SK-N-SH treated with all-trans-retinoic acid at 6 μM for 48 hours (cell line): ENCODE measurements at regions not wholly inside any gene's neighbourhood (a gene's known extent, or its start where the extent isn't known, plus 50 kb on each side); places are given as distances from the start of the nearest gene placed in this dataset.
A peak's percentile ranks its signal among the peaks of the same experiment; 100 is the strongest.

ENCODE experiments used
- ATAC-seq: fragments of 200-7000 bp; cut with Tn5 transposase; 3 replicates; pipeline ENCODE4 v1.9.1; 2020; ENCODE audit warnings: mild to moderate bottlenecking, moderate library complexity
- BACH2 ChIP-seq: fragments of 250-450 bp; sonication (Bioruptor Pico); IDR thresholded peaks from 2 replicates; pipeline ENCODE4 v1.9.0; 2021; ENCODE audit warnings: mild to moderate bottlenecking, borderline replicate concordance
- GLIS3 ChIP-seq: fragments of 250-450 bp; sonication (Bioruptor Pico); IDR thresholded peaks from 2 replicates; pipeline ENCODE4 v1.5.0; 2020; ENCODE audit warnings: mild to moderate bottlenecking, moderate library complexity
- ISL1 ChIP-seq: fragments of 250-450 bp; sonication (Bioruptor Pico); IDR thresholded peaks from 2 replicates; pipeline ENCODE4 v2.1.2; 2022; ENCODE audit warnings: mild to moderate bottlenecking, moderate library complexity
- OSR1 ChIP-seq: fragments of 250-450 bp; sonication (Bioruptor Pico); IDR thresholded peaks from 2 replicates; pipeline ENCODE4 v1.8.0; 2022; ENCODE audit warnings: moderate library complexity, mild to moderate bottlenecking, inconsistent platforms
- PPARA ChIP-seq: fragments of 250-450 bp; sonication (Bioruptor Pico); IDR thresholded peaks from 2 replicates; pipeline ENCODE4 v1.5.0; 2020; ENCODE audit warnings: mild to moderate bottlenecking, borderline replicate concordance
- RARB ChIP-seq: fragments of 250-450 bp; sonication (Bioruptor Pico); IDR thresholded peaks from 2 replicates; pipeline ENCODE4 v1.8.0; 2021; ENCODE audit warnings: mild to moderate bottlenecking, moderate library complexity
- SNAI2 ChIP-seq: fragments of 250-450 bp; sonication (Bioruptor Pico); IDR thresholded peaks from 2 replicates; pipeline ENCODE4 v1.5.0; 2020; ENCODE audit warnings: mild to moderate bottlenecking, moderate library complexity
- TCF4 ChIP-seq: fragments of 250-450 bp; sonication (Bioruptor Pico); IDR thresholded peaks from 2 replicates; pipeline ENCODE4 v1.8.0; 2021; ENCODE audit warnings: mild to moderate bottlenecking, moderate library complexity, borderline replicate concordance
- TOX ChIP-seq: fragments of 250-450 bp; sonication (Bioruptor Pico); IDR thresholded peaks from 2 replicates; pipeline ENCODE4 v1.8.0; 2021; ENCODE audit warnings: mild to moderate bottlenecking, moderate library complexity, borderline replicate concordance
- ZC3H10 ChIP-seq: fragments of 250-450 bp; sonication (Bioruptor Pico); IDR thresholded peaks from 2 replicates; pipeline ENCODE4 v1.5.1; 2021; ENCODE audit warnings: mild to moderate bottlenecking, moderate library complexity
- ZFP3 ChIP-seq: fragments of 250-450 bp; sonication (Bioruptor Pico); IDR thresholded peaks from 2 replicates; pipeline ENCODE4 v1.5.0; 2020; ENCODE audit warnings: mild to moderate bottlenecking, moderate library complexity
- ZFP30 ChIP-seq: fragments of 450-650 bp; formaldehyde crosslinking; IDR thresholded peaks from 2 replicates; pipeline ENCODE4 v1.5.0; 2022; ENCODE audit warnings: mild to moderate bottlenecking, moderate library complexity
- ZNF565 ChIP-seq: fragments of 450-650 bp; formaldehyde crosslinking; conservative IDR thresholded peaks from 2 replicates; pipeline ENCODE4 v1.5.0; 2020; ENCODE audit warnings: low read depth, mild to moderate bottlenecking, moderate library complexity
- ZNF70 ChIP-seq: fragments of 450-650 bp; formaldehyde crosslinking; IDR thresholded peaks from 2 replicates; pipeline ENCODE4 v1.5.0; 2020; ENCODE audit warnings: mild to moderate bottlenecking, moderate library complexity
- ZNF8 ChIP-seq: fragments of 450-650 bp; formaldehyde crosslinking; IDR thresholded peaks from 2 replicates; pipeline ENCODE4 v1.5.0; 2020; ENCODE audit warnings: mild to moderate bottlenecking, moderate library complexity
- TF ChIP-seq, protein P1 (sequence below): fragments of 250-450 bp; sonication (Bioruptor Pico); IDR thresholded peaks from 2 replicates; pipeline ENCODE4 v1.5.1; 2020; ENCODE audit warnings: low read depth, mild to moderate bottlenecking, moderate library complexity
- TF ChIP-seq, protein P2 (sequence below): fragments of 250-450 bp; sonication (Bioruptor Pico); IDR thresholded peaks from 2 replicates; pipeline ENCODE4 v1.8.0; 2020; ENCODE audit warnings: mild to moderate bottlenecking, moderate library complexity, borderline replicate concordance
- TF ChIP-seq, protein P3 (sequence below): fragments of 250-450 bp; sonication (Bioruptor Pico); IDR thresholded peaks from 2 replicates; pipeline ENCODE4 v1.8.0; 2021; ENCODE audit warnings: low read depth, mild to moderate bottlenecking, moderate library complexity, borderline replicate concordance
- TF ChIP-seq, protein P4 (sequence below): fragments of 250-450 bp; sonication (Bioruptor Pico); IDR thresholded peaks from 2 replicates; pipeline ENCODE4 v1.5.1; 2021; ENCODE audit warnings: mild to moderate bottlenecking, moderate library complexity
- TF ChIP-seq, protein P5 (sequence below): fragments of 250-450 bp; sonication (Bioruptor Pico); IDR thresholded peaks from 2 replicates; pipeline ENCODE4 v1.5.0; 2020; ENCODE audit warnings: mild to moderate bottlenecking, moderate library complexity

DNA sequence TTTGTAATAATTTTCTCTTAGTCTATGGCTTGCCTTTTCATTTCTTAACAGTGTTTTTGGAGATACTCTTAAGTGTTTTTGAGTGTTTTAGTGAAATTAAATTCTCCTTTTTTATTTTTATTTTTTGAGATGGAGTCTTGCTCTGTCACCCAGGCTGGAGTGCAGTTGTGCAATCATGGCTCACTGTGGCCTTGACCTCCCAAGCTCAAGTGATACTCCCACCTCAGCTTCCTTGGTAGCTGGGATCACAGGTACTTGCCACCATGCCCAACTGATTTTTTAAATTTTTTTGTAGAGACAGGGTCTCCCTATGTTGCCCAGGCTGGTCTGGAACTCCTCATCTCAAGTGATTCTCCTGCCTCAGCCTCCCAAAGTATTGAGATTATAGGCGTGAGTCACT lies 240.3 kb downstream of the PLPP3 start:
- no peak for TF ChIP-seq ZFP30 (CRISPR knock-in tag)
- TF ChIP-seq, protein P1, sequence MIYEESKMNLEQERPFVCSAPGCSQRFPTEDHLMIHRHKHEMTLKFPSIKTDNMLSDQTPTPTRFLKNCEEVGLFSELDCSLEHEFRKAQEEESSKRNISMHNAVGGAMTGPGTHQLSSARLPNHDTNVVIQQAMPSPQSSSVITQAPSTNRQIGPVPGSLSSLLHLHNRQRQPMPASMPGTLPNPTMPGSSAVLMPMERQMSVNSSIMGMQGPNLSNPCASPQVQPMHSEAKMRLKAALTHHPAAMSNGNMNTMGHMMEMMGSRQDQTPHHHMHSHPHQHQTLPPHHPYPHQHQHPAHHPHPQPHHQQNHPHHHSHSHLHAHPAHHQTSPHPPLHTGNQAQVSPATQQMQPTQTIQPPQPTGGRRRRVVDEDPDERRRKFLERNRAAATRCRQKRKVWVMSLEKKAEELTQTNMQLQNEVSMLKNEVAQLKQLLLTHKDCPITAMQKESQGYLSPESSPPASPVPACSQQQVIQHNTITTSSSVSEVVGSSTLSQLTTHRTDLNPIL (CRISPR knock-in tag), result no peak
- TF ChIP-seq RARB (CRISPR knock-in tag), result no peak
- TF ChIP-seq SNAI2 (CRISPR knock-in tag), result no peak
- no peak for TF ChIP-seq ZNF8 (CRISPR knock-in tag)
- TF ChIP-seq, protein P2, sequence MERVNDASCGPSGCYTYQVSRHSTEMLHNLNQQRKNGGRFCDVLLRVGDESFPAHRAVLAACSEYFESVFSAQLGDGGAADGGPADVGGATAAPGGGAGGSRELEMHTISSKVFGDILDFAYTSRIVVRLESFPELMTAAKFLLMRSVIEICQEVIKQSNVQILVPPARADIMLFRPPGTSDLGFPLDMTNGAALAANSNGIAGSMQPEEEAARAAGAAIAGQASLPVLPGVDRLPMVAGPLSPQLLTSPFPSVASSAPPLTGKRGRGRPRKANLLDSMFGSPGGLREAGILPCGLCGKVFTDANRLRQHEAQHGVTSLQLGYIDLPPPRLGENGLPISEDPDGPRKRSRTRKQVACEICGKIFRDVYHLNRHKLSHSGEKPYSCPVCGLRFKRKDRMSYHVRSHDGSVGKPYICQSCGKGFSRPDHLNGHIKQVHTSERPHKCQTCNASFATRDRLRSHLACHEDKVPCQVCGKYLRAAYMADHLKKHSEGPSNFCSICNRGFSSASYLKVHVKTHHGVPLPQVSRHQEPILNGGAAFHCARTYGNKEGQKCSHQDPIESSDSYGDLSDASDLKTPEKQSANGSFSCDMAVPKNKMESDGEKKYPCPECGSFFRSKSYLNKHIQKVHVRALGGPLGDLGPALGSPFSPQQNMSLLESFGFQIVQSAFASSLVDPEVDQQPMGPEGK (CRISPR knock-in tag), result no peak
- TF ChIP-seq, protein P3, sequence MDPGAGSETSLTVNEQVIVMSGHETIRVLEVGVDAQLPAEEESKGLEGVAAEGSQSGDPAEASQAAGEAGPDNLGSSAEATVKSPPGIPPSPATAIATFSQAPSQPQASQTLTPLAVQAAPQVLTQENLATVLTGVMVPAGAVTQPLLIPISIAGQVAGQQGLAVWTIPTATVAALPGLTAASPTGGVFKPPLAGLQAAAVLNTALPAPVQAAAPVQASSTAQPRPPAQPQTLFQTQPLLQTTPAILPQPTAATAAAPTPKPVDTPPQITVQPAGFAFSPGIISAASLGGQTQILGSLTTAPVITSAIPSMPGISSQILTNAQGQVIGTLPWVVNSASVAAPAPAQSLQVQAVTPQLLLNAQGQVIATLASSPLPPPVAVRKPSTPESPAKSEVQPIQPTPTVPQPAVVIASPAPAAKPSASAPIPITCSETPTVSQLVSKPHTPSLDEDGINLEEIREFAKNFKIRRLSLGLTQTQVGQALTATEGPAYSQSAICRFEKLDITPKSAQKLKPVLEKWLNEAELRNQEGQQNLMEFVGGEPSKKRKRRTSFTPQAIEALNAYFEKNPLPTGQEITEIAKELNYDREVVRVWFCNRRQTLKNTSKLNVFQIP (CRISPR knock-in tag), result no peak
- TF ChIP-seq, protein P4, sequence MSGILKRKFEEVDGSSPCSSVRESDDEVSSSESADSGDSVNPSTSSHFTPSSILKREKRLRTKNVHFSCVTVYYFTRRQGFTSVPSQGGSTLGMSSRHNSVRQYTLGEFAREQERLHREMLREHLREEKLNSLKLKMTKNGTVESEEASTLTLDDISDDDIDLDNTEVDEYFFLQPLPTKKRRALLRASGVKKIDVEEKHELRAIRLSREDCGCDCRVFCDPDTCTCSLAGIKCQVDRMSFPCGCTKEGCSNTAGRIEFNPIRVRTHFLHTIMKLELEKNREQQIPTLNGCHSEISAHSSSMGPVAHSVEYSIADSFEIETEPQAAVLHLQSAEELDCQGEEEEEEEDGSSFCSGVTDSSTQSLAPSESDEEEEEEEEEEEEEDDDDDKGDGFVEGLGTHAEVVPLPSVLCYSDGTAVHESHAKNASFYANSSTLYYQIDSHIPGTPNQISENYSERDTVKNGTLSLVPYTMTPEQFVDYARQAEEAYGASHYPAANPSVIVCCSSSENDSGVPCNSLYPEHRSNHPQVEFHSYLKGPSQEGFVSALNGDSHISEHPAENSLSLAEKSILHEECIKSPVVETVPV, result no peak
- TF ChIP-seq BACH2 (CRISPR knock-in tag), result no peak
- TF ChIP-seq TOX (CRISPR knock-in tag), result no peak
- no peak for TF ChIP-seq ZC3H10
- TF ChIP-seq ZFP3 (CRISPR knock-in tag), result no peak
- TF ChIP-seq, protein P5, sequence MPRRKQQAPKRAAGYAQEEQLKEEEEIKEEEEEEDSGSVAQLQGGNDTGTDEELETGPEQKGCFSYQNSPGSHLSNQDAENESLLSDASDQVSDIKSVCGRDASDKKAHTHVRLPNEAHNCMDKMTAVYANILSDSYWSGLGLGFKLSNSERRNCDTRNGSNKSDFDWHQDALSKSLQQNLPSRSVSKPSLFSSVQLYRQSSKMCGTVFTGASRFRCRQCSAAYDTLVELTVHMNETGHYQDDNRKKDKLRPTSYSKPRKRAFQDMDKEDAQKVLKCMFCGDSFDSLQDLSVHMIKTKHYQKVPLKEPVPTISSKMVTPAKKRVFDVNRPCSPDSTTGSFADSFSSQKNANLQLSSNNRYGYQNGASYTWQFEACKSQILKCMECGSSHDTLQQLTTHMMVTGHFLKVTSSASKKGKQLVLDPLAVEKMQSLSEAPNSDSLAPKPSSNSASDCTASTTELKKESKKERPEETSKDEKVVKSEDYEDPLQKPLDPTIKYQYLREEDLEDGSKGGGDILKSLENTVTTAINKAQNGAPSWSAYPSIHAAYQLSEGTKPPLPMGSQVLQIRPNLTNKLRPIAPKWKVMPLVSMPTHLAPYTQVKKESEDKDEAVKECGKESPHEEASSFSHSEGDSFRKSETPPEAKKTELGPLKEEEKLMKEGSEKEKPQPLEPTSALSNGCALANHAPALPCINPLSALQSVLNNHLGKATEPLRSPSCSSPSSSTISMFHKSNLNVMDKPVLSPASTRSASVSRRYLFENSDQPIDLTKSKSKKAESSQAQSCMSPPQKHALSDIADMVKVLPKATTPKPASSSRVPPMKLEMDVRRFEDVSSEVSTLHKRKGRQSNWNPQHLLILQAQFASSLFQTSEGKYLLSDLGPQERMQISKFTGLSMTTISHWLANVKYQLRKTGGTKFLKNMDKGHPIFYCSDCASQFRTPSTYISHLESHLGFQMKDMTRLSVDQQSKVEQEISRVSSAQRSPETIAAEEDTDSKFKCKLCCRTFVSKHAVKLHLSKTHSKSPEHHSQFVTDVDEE (CRISPR knock-in tag), result no peak
- TF ChIP-seq TCF4 (CRISPR knock-in tag), result no peak
- TF ChIP-seq GLIS3 (CRISPR knock-in tag), result no peak
- TF ChIP-seq ZNF565 (CRISPR knock-in tag), result no peak
- TF ChIP-seq PPARA (CRISPR knock-in tag), result no peak
- ATAC-seq, result no peak

DNA sequence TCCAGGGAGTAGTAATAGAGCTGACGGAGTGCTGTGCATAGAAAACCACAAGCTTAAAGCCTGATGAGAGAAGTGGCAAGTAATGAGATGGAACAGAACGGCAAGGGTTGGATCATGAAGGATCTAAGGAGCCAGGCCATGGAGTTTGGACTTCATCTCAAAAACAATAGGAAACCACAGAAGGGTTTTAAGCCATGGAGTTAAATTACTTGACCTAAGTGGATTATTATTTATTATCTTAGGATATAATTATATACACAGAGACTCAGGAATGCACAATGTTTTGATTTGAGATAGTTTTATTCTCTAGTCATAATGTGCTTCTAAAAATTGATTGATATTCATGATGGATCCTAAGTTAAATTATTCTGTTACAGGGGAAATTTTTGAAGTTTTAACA lies 242.4 kb downstream of the PLPP3 start:
- TF ChIP-seq PPARA (CRISPR knock-in tag) (no peak), GLIS3 (CRISPR knock-in tag) (no peak), ZNF70 (peak; percentile 61; the same call in 1 of the 2 replicates)
- ATAC-seq, result no peak

DNA sequence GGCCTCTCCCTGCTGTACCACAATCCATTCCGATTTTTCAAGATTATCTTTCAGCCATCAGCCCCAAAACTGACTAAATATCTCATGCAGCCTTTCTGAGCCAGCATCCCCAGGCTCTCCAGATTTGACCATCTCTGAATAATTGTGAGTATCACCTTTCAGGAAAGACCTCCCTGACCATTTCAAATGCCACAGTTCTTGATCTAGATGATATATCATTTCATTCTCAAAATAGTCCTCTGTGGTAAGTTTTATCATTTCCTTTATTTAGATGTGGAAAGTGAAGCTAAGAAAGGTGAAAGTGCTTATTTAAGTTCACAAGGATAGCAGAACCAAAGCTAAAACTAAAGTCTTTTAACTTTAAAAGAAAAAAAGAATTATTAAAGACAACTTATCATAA lies 244.0 kb downstream of the PLPP3 start:
- TF ChIP-seq, protein P2 (CRISPR knock-in tag), result no peak
- TF ChIP-seq OSR1 (CRISPR knock-in tag) (no peak), BACH2 (CRISPR knock-in tag) (no peak), TCF4 (CRISPR knock-in tag) (no peak), TOX (CRISPR knock-in tag) (no peak), RARB (CRISPR knock-in tag) (no peak), ZFP3 (CRISPR knock-in tag) (no peak), PPARA (CRISPR knock-in tag) (no peak), ISL1 (CRISPR knock-in tag) (no peak)
- TF ChIP-seq, protein P3 (CRISPR knock-in tag), result no peak
- TF ChIP-seq, protein P5 (CRISPR knock-in tag), result no peak
- ATAC-seq, result no peak
